Coronary artery (tissue), 2 donors: ENCODE measurements at regions not wholly inside any gene's neighbourhood (a gene's known extent, or its start where the extent isn't known, plus 50 kb on each side); places are given as distances from the start of the nearest gene placed in this dataset.

Experiments used
- DNase-seq: peaks from one replicate; pipeline ENCODE4 v3.0.0-alpha.2; 2017; ENCODE audit warnings: low spot score
- H3K27ac ChIP-seq, 2 donors: fragments of 200-600 bp; sonication (generic); one replicate each; pipeline ENCODE4 v1.5.1; 2016 to 2019
- H3K4me3 ChIP-seq: fragments of 200-600 bp; sonication (generic); 2 replicates; pipeline ENCODE4 v1.5.1; 2016; ENCODE audit warnings: mild to moderate bottlenecking, moderate library complexity
- CTCF ChIP-seq: fragments of 200-600 bp; sonication (generic); IDR thresholded peaks from one replicate; pipeline ENCODE4 v1.5.1; 2019; ENCODE audit warnings: antibody characterized with exemption

GRCh38 chr10:85177767-85178166, 849.4 kb downstream of the CCSER2 start:
- no peak for TF ChIP-seq CTCF
- no peak for DNase-seq
- H3K27ac ChIP-seq: no peak overlapping the region
- H3K4me3 ChIP-seq: no peak overlapping the region

- Histone ChIP-seq H3K27ac (no peak overlapping the region), H3K4me3 (no peak overlapping the region)
- TF ChIP-seq CTCF: no peak
- no peak for DNase-seq
These were observed 858.7 kb downstream of the CCSER2 start for GRCh38 chr10:85187047-85187446.

GRCh38 chr10:85188770-85189484, 860.5 kb downstream of the CCSER2 start:
- Histone ChIP-seq H3K27ac (no peak overlapping the region), H3K4me3 (no peak overlapping the region)
- no peak for TF ChIP-seq CTCF
- DNase-seq: no peak

- no peak for DNase-seq
- no peak overlapping the region for H3K4me3 ChIP-seq
- H3K27ac ChIP-seq: no peak overlapping the region
- no peak for TF ChIP-seq CTCF
These were observed 865.4 kb downstream of the CCSER2 start for GRCh38 chr10:85193796-85194195.

- TF ChIP-seq CTCF: no peak
- no peak overlapping the region for H3K4me3 ChIP-seq
- DNase-seq: no peak
- H3K27ac ChIP-seq: no peak overlapping the region
These were observed 866.3 kb downstream of the CCSER2 start for GRCh38 chr10:85194706-85195105.

GRCh38 chr10:85195596-85195995, 867.2 kb downstream of the CCSER2 start:
- no peak for DNase-seq
- Histone ChIP-seq H3K27ac (no peak overlapping the region), H3K4me3 (no peak overlapping the region)
- no peak for TF ChIP-seq CTCF

GRCh38 chr10:85204814-85205213, 876.4 kb downstream of the CCSER2 start:
- no peak overlapping the region for H3K27ac ChIP-seq
- no peak for TF ChIP-seq CTCF
- no peak for DNase-seq
- H3K4me3 ChIP-seq: no peak overlapping the region
